GM10266 (cell line): ENCODE measurements at regions not wholly inside any gene's neighbourhood (a gene's known extent, or its start where the extent isn't known, plus 50 kb on each side); places are given as distances from the start of the nearest gene placed in this dataset.

Experiments used
- DNase-seq: peaks from one replicate; pipeline ENCODE4 v3.0.0; 2012; ENCODE audit errors: extremely low spot score
- TF ChIP-seq, protein P1 (sequence below): IDR thresholded peaks from 2 replicates; pipeline ENCODE4 v1.5.1; 2012; ENCODE audit warnings: mild to moderate bottlenecking, low read depth; ENCODE audit not compliant: control insufficient read depth, insufficient read depth; ENCODE audit errors: missing control alignments

DNA sequence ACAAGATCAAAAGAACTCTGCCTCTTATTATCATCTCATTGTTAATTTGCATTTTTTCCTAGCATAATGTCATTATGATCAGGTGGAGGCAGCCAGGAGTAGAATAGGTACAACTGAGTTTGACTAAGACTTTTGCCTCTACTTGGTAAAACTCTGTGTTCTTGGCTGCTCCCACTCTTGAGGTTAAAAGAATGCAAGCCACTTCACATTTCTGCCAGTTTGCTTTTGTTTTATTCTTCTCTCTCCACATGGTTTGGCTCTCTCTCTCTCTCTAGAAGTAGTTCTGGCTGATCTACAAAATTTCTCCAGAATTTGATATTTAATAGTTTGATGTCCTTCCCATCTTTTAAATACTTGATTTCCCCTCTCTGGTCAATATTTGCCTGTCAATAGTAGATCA is 170.7 kb upstream of the E2F7 start:
- TF ChIP-seq, protein P1, sequence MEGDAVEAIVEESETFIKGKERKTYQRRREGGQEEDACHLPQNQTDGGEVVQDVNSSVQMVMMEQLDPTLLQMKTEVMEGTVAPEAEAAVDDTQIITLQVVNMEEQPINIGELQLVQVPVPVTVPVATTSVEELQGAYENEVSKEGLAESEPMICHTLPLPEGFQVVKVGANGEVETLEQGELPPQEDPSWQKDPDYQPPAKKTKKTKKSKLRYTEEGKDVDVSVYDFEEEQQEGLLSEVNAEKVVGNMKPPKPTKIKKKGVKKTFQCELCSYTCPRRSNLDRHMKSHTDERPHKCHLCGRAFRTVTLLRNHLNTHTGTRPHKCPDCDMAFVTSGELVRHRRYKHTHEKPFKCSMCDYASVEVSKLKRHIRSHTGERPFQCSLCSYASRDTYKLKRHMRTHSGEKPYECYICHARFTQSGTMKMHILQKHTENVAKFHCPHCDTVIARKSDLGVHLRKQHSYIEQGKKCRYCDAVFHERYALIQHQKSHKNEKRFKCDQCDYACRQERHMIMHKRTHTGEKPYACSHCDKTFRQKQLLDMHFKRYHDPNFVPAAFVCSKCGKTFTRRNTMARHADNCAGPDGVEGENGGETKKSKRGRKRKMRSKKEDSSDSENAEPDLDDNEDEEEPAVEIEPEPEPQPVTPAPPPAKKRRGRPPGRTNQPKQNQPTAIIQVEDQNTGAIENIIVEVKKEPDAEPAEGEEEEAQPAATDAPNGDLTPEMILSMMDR: no peak
- no peak for DNase-seq

DNA sequence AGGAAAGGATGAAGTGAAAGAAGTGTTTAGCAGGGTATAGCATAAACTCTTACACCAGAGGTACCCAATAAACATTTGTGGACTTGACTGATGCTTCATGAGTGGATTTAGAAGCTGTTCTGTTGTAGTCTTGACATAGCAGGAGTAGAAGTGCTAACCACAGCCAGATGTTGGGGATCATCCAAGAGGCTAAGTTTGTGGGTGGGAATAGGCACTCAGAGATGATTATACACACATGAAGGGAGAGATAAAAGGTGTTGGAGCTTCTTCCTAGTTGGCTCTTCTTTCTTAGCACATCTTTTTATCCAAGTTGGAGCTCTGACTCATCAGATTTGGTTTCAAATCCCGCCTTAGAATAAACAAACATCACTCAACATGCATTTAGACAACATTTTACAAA is 166.7 kb upstream of the E2F7 start:
- TF ChIP-seq, protein P1: no peak
- DNase-seq: no peak

DNA sequence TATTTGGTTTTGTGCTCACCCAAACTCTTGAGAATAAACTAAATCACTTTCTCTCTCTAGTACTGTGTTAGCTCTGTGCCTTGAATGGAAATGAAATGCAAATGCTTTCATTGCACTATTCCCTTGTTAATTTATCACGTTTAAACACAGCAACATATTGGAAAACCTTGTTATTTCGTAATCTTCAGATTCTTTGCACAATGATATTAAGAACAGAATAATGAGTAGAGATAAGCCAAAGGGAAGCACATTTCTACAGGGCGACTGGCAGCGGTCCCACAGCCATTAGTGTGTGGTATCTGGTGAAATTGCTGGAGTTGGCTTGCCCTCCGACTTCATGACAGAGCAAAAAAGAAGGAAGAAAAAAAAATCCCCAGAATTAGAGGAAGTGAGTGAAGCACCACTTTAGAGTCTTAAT is 166.1 kb upstream of the E2F7 start:
- DNase-seq: no peak
- TF ChIP-seq, protein P1: no peak

DNA sequence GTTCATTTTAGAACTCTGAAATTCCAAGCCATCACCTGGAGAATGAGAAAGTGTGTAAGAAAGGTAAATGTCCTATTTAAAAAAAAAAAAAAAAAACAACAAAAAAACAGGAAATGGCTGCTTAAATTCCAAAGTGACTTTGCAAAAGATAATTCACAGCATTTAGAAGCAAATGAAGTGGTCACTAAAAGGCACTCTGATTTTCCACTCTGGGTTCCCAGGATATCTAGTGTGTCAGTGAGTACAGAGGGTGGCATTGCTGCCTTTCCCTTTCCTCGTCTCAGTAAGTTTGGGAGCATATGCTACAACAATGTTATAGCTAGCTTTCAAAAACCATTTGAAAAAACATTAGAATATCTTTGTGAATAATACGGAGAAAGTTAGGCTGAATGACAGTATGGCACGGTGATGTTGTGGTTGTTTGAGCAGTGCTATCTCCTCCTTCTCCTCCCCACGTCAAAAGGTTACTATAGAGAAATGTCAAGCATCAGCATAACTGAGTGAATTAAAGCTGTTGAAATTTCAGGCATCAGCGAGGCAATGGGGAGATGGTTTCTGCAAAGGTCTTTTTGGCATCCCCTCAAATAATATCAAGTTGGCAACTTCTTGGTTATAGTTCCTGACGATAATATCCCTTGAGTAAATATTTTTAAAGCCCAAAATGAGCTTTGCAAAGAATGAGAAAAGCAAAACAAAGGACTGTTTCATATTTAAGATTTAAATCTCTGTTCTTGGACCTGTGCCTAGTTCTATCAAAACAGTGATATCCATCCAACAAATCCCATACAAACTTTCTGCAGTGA is 164.5 kb upstream of the E2F7 start:
- DNase-seq: no peak
- TF ChIP-seq, protein P1: no peak

DNA sequence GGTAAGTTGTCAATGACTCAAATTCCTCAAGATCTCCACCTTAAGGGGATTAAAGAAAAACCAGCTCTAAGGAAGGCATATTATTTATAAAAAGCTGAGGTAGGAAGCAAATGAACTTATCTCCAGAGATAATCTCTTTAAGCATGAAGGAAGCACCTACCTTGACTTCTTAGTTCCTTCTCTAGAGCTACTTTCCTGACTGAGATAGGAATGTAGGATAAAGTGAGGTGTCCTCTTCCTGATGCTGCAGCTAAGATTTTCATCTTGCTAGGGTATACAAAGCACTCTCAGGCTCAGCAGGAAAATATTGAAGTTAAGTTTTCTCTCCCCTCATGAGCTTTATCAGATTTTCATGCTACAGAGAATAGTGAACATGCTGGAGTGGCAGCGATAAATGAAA is 163.0 kb upstream of the E2F7 start:
- TF ChIP-seq, protein P1: no peak
- no peak for DNase-seq

DNA sequence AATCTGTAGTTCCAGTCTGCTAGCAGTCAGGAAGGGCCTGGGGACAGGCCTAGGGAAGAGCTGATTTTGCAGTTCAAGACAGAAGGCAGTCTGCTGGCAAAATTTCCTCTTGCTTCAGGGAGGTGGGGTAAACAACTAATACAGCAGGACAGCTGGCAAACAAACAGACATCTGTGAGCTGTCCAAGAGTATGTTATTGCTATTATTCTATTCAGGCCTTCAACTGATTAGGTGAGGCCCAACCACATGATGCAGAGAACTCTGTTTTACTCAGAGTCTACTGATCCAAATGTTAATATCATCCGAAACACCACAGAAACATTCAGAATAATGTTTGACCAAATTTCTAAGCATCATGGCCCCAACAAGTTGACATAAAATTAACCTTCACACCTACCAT is 161.0 kb upstream of the E2F7 start:
- no peak for DNase-seq
- TF ChIP-seq, protein P1: no peak

DNA sequence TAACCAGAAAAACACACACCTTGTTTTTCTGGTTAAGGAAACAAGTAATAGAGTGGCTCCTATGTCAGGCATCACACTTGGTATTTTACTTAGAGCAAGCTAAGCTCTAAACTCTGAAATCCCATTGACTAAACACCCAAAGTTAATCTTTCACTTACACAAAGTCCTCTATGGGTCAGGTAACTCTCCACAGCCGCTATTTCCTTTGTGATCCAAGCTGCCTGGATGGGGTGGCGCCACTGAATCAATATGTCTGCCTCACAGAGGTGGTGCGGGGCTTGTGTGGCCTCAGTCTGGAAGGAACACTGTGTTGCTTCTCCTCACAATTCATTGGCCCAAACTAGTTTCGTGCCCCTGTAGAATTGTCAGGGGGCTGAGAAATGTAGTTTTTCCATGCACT is 160.0 kb upstream of the E2F7 start:
- DNase-seq: no peak
- TF ChIP-seq, protein P1: no peak
